ENCODE measurements at regions not wholly inside any gene's neighbourhood (a gene's known extent, or its start where the extent isn't known, plus 50 kb on each side); places are given as distances from the start of the nearest gene placed in this dataset.

- no peak overlapping the region for H3K9ac ChIP-seq (ENCODE audit: insufficient read depth, low read depth, low read length)
- no peaks in the 10 kb centered on the region for H3K36me3 ChIP-seq (replicated peaks in 1 of 2; ENCODE audit: control insufficient read depth in 1 of 2, insufficient read depth in 2 of 2, low read length in 2 of 2)
- 5% methylated on average over 1 of the region's 1 CpG for WGBS (ENCODE audit: low lambda C conversion rate)
- H4K20me1 ChIP-seq (ENCODE audit: insufficient read depth, low read length) = no peaks in the 10 kb centered on the region
- FAIRE-seq = no peak
- ATAC-seq = no peak
- H3K4me2 ChIP-seq (ENCODE audit: low read depth, low read length) = no peak overlapping the region
- ChIA-PET POLR2A (no interaction called here), CTCF (ENCODE audit: low intra/inter-chr PET ratio, low total read pairs) (no interaction called here)
- H2AFZ ChIP-seq (ENCODE audit: low read length) = no peak overlapping the region
- BruUV-seq (replicated peaks) = no TSS peak
- H3K27me3 ChIP-seq (ENCODE audit: control insufficient read depth in 1 of 2, insufficient read depth in 2 of 2, low read length in 2 of 2) = no peaks in the 10 kb centered on the region
- in situ Hi-C loops (cut with HindIII; ENCODE audit: extremely low pct_ligation_motif_present, low pct_unique_long_range_greater_than_20kb) (no loop called here), intact Hi-C loops (cut with micrococcal nuclease; ENCODE audit: unreplicated experiment) (no loop called here)
- no peak overlapping the region for H3K27ac ChIP-seq (ENCODE audit: extremely low read length, insufficient read depth, low read length)
- no peak for DNase-seq (ENCODE audit: low spot score)
- H3K4me1 ChIP-seq (ENCODE audit: insufficient read depth, low read length) = no peaks in the 10 kb centered on the region
- H3K4me3 ChIP-seq (replicated peaks in 1 of 3; ENCODE audit: insufficient read depth in 1 of 3, low read depth in 2 of 3, low read length in 3 of 3) = no peak overlapping the region
- H3K9me3 ChIP-seq (ENCODE audit: low read length) = peaks cover 85% of the 10 kb centered on the region
- H3K79me2 ChIP-seq (ENCODE audit: insufficient read depth, low read length) = no peaks in the 10 kb centered on the region
- TF ChIP-seq JARID2 (CRISPR knock-in tag; IDR thresholded peaks at IDR 0.05; ENCODE audit: insufficient replicate concordance) (no peak), MYC (CRISPR knock-in tag; IDR thresholded peaks at IDR 0.05; ENCODE audit: borderline replicate concordance) (no peak), HINFP (CRISPR knock-in tag; IDR thresholded peaks at IDR 0.05; ENCODE audit: low read depth) (no peak), ZNF616 (CRISPR knock-in tag; IDR thresholded peaks at IDR 0.05; ENCODE audit: low read depth) (no peak), GMEB1 (CRISPR knock-in tag; IDR thresholded peaks at IDR 0.05; ENCODE audit: borderline replicate concordance) (no peak), PHF8 (CRISPR knock-in tag; IDR thresholded peaks at IDR 0.05) (no peak), PTBP1 (IDR thresholded peaks at IDR 0.05; ENCODE audit: low read depth, low read length, poor library complexity, severe bottlenecking) (no peak), MTA1 (CRISPR knock-in tag; IDR thresholded peaks at IDR 0.05; ENCODE audit: borderline replicate concordance) (no peak), KLF16 (CRISPR knock-in tag; IDR thresholded peaks at IDR 0.05) (no peak), HNRNPUL1 (IDR thresholded peaks at IDR 0.05; ENCODE audit: low read depth, low read length) (no peak), ZUFSP (CRISPR knock-in tag; IDR thresholded peaks at IDR 0.05; ENCODE audit: borderline replicate concordance) (no peak), ZNF7 (CRISPR knock-in tag; IDR thresholded peaks at IDR 0.05) (no peak), ZC3H4 (CRISPR knock-in tag; IDR thresholded peaks at IDR 0.05; ENCODE audit: borderline replicate concordance) (no peak), HOXA7 (CRISPR knock-in tag; IDR thresholded peaks at IDR 0.05) (no peak), SSRP1 (CRISPR knock-in tag; IDR thresholded peaks at IDR 0.05) (no peak)
These were observed 702.2 kb upstream of the ADGRL4 start for GRCh38 chr1:79708646-79709265.

Measured in HepG2 (cell line).